HFFc6 (cell line): ENCODE measurements at regions not wholly inside any gene's neighbourhood (a gene's known extent, or its start where the extent isn't known, plus 50 kb on each side); places are given as distances from the start of the nearest gene placed in this dataset.

Source experiments
- DNase-seq: peaks from one replicate; pipeline ENCODE4 v3.0.0-alpha.2; 2018
- H3K27ac Mint-ChIP-seq: 2 replicates; pipeline ENCODE4 v1.8.0; 2020; ENCODE audit warnings: mild to moderate bottlenecking, mixed read lengths
- H3K27me3 Mint-ChIP-seq: 2 replicates; pipeline ENCODE4 v1.8.0; 2021; ENCODE audit warnings: mild to moderate bottlenecking, moderate library complexity, mixed read lengths; ENCODE audit not compliant: insufficient read depth
- H3K36me3 Mint-ChIP-seq: 2 replicates; pipeline ENCODE4 v1.8.0; 2021; ENCODE audit warnings: low read depth, mixed read lengths
- H3K4me1 Mint-ChIP-seq: 2 replicates; pipeline ENCODE4 v1.8.0; 2020; ENCODE audit warnings: low read depth, mixed read lengths
- H3K4me3 Mint-ChIP-seq: 2 replicates; pipeline ENCODE4 v1.8.0; 2020; ENCODE audit warnings: mild to moderate bottlenecking, moderate library complexity, mixed read lengths
- H3K9me3 Mint-ChIP-seq: 2 replicates; pipeline ENCODE4 v1.8.0; 2020; ENCODE audit warnings: mild to moderate bottlenecking, mixed read lengths
- CTCF ChIP-seq: fragments of 200-600 bp; sonication (generic); IDR thresholded peaks from 2 replicates; pipeline ENCODE4 v1.5.0; 2021; ENCODE audit warnings: antibody characterized with exemption, mild to moderate bottlenecking

DNA sequence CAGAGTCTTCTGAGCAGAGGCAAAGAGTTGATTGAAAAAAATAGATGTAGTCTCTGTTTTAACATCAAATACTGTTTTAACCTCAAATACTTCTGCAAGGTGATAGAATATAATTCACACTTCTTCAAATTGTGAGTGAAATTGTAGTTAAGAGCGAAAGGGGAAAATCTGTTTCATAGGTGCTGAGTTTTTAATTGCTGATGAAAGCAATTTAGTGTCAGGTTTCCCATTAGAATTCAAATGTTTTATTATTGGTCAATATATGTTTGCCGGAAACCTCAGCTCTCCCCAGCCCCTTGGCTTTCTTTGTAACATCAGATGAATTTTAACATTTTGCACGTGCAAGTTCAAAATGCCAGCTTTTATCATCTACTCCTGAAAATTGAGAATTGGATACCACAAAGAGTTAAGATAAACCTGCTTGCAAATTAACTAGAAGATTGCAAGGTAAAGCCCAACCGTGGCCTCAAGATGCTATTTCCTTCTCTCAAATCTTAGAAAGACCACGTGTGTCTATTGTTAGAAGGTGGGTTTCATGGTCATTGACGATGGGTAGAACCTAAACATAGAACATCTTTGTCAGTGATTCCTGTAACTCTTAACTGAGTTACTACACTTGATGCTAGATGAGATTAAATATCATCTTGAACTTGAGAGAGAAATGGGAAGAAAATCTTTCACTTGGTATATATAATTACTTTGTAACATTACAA lies 1824.2 kb upstream of the TENM3 start:
- Mint-ChIP-seq H3K27me3 (no peaks in the 10 kb centered on the region), H3K9me3 (peaks cover 30% of the 10 kb centered on the region), H3K27ac (no peak overlapping the region), H3K4me3 (no peak overlapping the region), H3K36me3 (no peaks in the 10 kb centered on the region; the same call in 1 of the 2 replicates), H3K4me1 (no peaks in the 10 kb centered on the region)
- no peak for TF ChIP-seq CTCF
- no peak for DNase-seq

- no peak overlapping the region for H3K4me3 Mint-ChIP-seq
- no peak overlapping the region for H3K27ac Mint-ChIP-seq
- peaks cover 23% of the 10 kb centered on the region for H3K9me3 Mint-ChIP-seq
- H3K36me3 Mint-ChIP-seq = no peaks in the 10 kb centered on the region; the same call in 1 of the 2 replicates
- DNase-seq = no peak
- no peak for TF ChIP-seq CTCF
- H3K4me1 Mint-ChIP-seq = no peaks in the 10 kb centered on the region
- H3K27me3 Mint-ChIP-seq = no peaks in the 10 kb centered on the region
These were observed 1820.1 kb upstream of the TENM3 start for GRCh38 chr4:180422989-180423711.

GRCh38 chr4:180423712-180424057 lies 1819.5 kb upstream of the TENM3 start:
- no peak for TF ChIP-seq CTCF
- peaks cover 18% of the 10 kb centered on the region for H3K9me3 Mint-ChIP-seq
- H3K27me3 Mint-ChIP-seq = no peaks in the 10 kb centered on the region
- H3K4me3 Mint-ChIP-seq = no peak overlapping the region
- DNase-seq = no peak
- H3K27ac Mint-ChIP-seq = no peak overlapping the region
- no peaks in the 10 kb centered on the region; the same call in 1 of the 2 replicates for H3K36me3 Mint-ChIP-seq
- H3K4me1 Mint-ChIP-seq = no peaks in the 10 kb centered on the region

DNA sequence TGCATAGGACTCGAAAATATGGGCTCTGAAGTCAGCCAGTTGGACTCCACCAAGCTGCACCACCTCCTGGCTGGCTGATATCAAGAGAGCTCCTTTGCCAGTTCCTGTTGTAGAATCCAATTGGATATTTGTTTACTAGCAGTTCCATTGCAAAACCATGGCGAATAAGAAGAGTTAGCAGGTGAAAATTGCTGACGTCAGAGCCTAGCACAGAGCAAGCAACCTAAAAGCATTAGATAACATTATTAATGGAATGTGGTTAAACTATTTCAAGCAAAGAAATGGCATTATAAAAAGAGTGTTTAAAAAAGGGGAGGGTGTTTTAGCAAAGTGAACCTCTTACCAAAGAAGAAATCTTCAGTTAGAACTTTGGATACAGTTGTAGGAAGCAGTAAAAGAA lies 1816.3 kb upstream of the TENM3 start:
- Mint-ChIP-seq H3K4me3 (no peak overlapping the region), H3K36me3 (no peaks in the 10 kb centered on the region; the same call in 1 of the 2 replicates), H3K27ac (no peak overlapping the region), H3K9me3 (peaks cover 24% of the 10 kb centered on the region), H3K27me3 (no peaks in the 10 kb centered on the region), H3K4me1 (no peaks in the 10 kb centered on the region)
- no peak for DNase-seq
- no peak for TF ChIP-seq CTCF

DNA sequence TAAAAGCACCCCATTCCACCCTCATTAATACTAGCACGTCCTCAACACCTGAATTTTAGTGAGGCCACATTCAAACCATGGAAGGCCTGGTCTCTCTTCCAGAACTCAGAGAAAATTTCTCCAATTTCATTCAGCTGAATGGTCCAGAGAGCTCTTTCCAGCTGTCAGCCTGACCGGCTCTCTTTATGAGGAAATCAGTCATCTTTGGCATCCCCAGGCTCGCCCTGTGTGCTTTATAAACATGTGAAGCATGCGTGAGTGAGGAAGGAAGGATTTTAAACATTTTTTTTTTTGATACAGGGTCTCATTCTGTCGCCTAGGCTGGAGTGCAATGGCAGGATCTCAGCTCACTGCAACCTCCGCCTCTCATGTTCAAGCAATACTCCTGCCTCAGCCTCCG lies 1812.9 kb upstream of the TENM3 start:
- no peak for TF ChIP-seq CTCF
- Mint-ChIP-seq H3K27me3 (no peaks in the 10 kb centered on the region), H3K9me3 (peaks cover 24% of the 10 kb centered on the region), H3K36me3 (no peaks in the 10 kb centered on the region; the same call in 1 of the 2 replicates), H3K4me3 (no peak overlapping the region), H3K4me1 (no peaks in the 10 kb centered on the region), H3K27ac (no peak overlapping the region)
- DNase-seq = no peak
